Esophagus squamous epithelium (tissue), 5 donors: ENCODE measurements at regions not wholly inside any gene's neighbourhood (a gene's known extent, or its start where the extent isn't known, plus 50 kb on each side); places are given as distances from the start of the nearest gene placed in this dataset.

Source experiments
- DNase-seq: peaks from one replicate; lab custom pipeline; 2025; lab: John Stamatoyannopoulos, UW
- H3K27ac ChIP-seq, 4 donors: fragments of 200-600 bp; sonication (generic); one replicate each; pipeline ENCODE4 v1.5.1; 2016 to 2019; ENCODE audit warnings: mild to moderate bottlenecking in 1 of 4
- H3K27me3 ChIP-seq, 4 donors: fragments of 200-600 bp; sonication (generic); 1 replicate in 3 of 4; 2 replicates in 1 of 4; pipeline versions ENCODE4 v1.5.1 to v1.6.0; 2017 to 2021; ENCODE audit warnings: antibody characterized with exemption in 1 of 4
- H3K36me3 ChIP-seq, 3 donors: fragments of 200-600 bp; sonication (generic); one replicate each; pipeline ENCODE4 v1.5.1; 2016 to 2019
- H3K4me1 ChIP-seq, 3 donors: fragments of 200-600 bp; sonication (generic); one replicate each; pipeline ENCODE4 v1.5.1; 2017 to 2019
- H3K4me3 ChIP-seq, 4 donors: fragments of 200-600 bp; sonication (generic); 1 replicate in 3 of 4; 2 replicates in 1 of 4; pipeline ENCODE4 v1.5.1; 2016 to 2019; ENCODE audit warnings: mild to moderate bottlenecking in 2 of 4, moderate library complexity in 1 of 4
- H3K9me3 ChIP-seq, 3 donors: fragments of 200-600 bp; sonication (generic); one replicate each; pipeline ENCODE4 v1.5.1; 2016 to 2019
- CTCF ChIP-seq, 6 experiments: fragments of 450-650 bp in 4 of 6; fragments of 200-600 bp in 2 of 6; sonication (generic) in 2 of 6; IDR thresholded peaks; one replicate each; pipeline ENCODE4 v1.5.1; 2016 to 2019; ENCODE audit warnings: antibody characterized with exemption in 6 of 6, mild to moderate bottlenecking in 4 of 6, moderate library complexity in 4 of 6
- POLR2A ChIP-seq, 4 donors: fragments of 450-650 bp; IDR thresholded peaks; one replicate each; pipeline ENCODE4 v1.6.1; 2017; ENCODE audit warnings: antibody characterized with exemption in 4 of 4, mild to moderate bottlenecking in 4 of 4, moderate library complexity in 3 of 4
- WGBS, 2 donors: methylation state at CpG; one replicate each; pipeline ENCODE4 v1.1.5; 2018; 5-methylcytosine and 5-hydroxymethylcytosine counted together
- intact Hi-C: fragments of 100-400 bp; cut with DNase I; formaldehyde crosslinking; loops from one replicate; pipeline ENCODE4 v1.15.0; 2022
- donor health status: DM: yes; HTN: yes; CAD: no.

GRCh38 chr22:34993548-34993947, 72.4 kb upstream of the ISX start:
- no peak for DNase-seq
- Histone ChIP-seq H3K4me3 (no peak overlapping the region), H3K9me3 (no peaks in the 10 kb centered on the region), H3K27me3 (peaks cover 0 to 6% (median 0%) of the 10 kb centered on the region in 4 donors), H3K4me1 (no peaks in the 10 kb centered on the region), H3K36me3 (no peaks in the 10 kb centered on the region), H3K27ac (no peak overlapping the region)
- WGBS, 2 donors = 67 to 77% methylated on average over 3 of the region's 3 CpGs
- TF ChIP-seq POLR2A (IDR thresholded peaks at IDR 0.05) (no peak), CTCF (IDR thresholded peaks at IDR 0.05) (no peak)
- intact Hi-C loops = no loop called here

DNA sequence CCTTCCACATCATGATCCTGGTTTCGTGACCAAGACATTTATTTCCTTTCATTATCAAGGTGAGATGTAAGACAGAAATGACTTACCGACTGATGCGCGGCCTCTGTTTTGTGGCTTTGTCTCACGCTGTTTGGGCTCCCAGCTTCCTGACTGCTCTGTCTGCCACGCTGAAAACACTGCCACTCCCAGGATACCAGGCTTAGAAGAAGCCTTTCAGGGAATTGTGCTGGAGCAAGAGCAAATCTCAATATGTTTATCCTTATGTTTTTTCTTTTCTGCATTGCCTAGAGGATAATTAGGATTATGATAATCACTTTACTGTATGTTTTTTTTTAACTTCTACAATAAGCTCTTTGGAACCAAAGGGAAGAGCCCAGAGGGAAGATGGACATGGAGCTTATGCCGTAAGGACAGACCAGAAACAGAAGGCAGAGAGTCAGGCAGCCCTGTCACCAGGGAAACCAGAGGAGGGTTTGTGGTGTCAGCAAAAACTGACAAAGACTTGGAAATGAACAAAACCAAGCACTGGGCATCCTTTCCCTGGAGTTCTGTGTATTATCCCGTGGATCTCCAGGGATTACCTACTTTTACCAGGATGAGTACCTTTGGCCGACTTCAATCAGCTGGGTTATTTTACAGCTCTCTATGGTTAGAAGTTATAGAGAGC, 68.2 kb upstream of the ISX start:
- Histone ChIP-seq H3K9me3 (no peaks in the 10 kb centered on the region), H3K27me3 (peaks cover 0 to 16% (median 0%) of the 10 kb centered on the region in 4 donors), H3K4me1 (no peaks in the 10 kb centered on the region), H3K4me3 (no peak overlapping the region), H3K36me3 (no peaks in the 10 kb centered on the region), H3K27ac (no peak overlapping the region)
- DNase-seq = no peak
- WGBS, 2 donors = 72 to 86% methylated on average over 9 of the region's 9 CpGs
- intact Hi-C loops = no loop called here
- TF ChIP-seq POLR2A (IDR thresholded peaks at IDR 0.05) (no peak), CTCF (IDR thresholded peaks at IDR 0.05) (no peak)

GRCh38 chr22:34998921-34999320, 67.0 kb upstream of the ISX start:
- H3K4me3 ChIP-seq = no peak overlapping the region
- no peak for TF ChIP-seq CTCF (IDR thresholded peaks at IDR 0.05)
- TF ChIP-seq POLR2A (IDR thresholded peaks at IDR 0.05) = no peak
- H3K27ac ChIP-seq = no peak overlapping the region
- no peaks in the 10 kb centered on the region for H3K36me3 ChIP-seq
- intact Hi-C loops = no loop called here
- peaks cover 0 to 16% (median 0%) of the 10 kb centered on the region in 4 donors for H3K27me3 ChIP-seq
- H3K4me1 ChIP-seq = no peaks in the 10 kb centered on the region
- H3K9me3 ChIP-seq = no peaks in the 10 kb centered on the region
- 66 to 72% methylated on average over 3 of the region's 3 CpGs for WGBS, 2 donors
- DNase-seq = no peak

- Histone ChIP-seq H3K36me3 (no peaks in the 10 kb centered on the region), H3K27ac (no peak overlapping the region), H3K4me3 (no peak overlapping the region), H3K4me1 (no peaks in the 10 kb centered on the region), H3K9me3 (no peaks in the 10 kb centered on the region), H3K27me3 (peaks cover 0 to 18% (median 0%) of the 10 kb centered on the region in 4 donors)
- WGBS, 2 donors = 64 to 70% methylated on average over 4 of the region's 5 CpGs
- no peak for DNase-seq
- no peak for TF ChIP-seq CTCF (IDR thresholded peaks at IDR 0.05)
- no peak for TF ChIP-seq POLR2A (IDR thresholded peaks at IDR 0.05)
- intact Hi-C loops = no loop called here
Observed at GRCh38 chr22:35008213-35008612, 57.7 kb upstream of the ISX start.

DNA sequence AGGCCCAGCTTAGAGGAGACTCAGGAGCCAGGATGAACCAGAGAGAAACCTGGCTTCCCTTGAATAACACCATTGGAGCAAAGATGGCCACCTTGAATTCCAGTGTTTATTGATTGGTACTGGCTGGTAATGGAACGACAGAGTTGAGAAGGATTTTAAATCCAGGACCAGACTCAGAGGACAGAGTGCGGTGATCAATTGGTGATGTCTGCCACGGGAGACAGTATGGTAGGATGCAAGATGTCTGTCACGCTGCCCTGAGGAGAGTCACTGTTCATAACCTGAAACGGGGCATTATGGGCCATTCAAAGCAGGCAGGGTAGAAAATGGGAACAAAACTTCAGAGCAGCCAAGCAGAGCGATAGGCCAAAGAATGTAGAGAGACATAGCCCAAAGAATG, 55.4 kb upstream of the ISX start:
- 78 to 81% methylated on average over 6 of the region's 6 CpGs for WGBS, 2 donors
- no peak for DNase-seq

More for the DNA sequence above, 55.4 kb upstream of the ISX start:
- Histone ChIP-seq H3K27ac (no peak overlapping the region), H3K4me3 (no peak overlapping the region), H3K36me3 (no peaks in the 10 kb centered on the region), H3K27me3 (peaks cover 0 to 18% (median 0%) of the 10 kb centered on the region in 4 donors), H3K4me1 (no peaks in the 10 kb centered on the region), H3K9me3 (no peaks in the 10 kb centered on the region)
- intact Hi-C loops = no loop called here
- TF ChIP-seq CTCF (IDR thresholded peaks at IDR 0.05) (no peak), POLR2A (IDR thresholded peaks at IDR 0.05) (no peak)
